ENCODE measurements at regions not wholly inside any gene's neighbourhood (a gene's known extent, or its start where the extent isn't known, plus 50 kb on each side); places are given as distances from the start of the nearest gene placed in this dataset.
"Not testable (repeated sequence)": the region's sequence is repeated elsewhere in the genome, so short reads cannot be mapped to it uniquely, and the experiment has no call there.

- not testable (repeated sequence) for H3K4me1 ChIP-seq (replicated peaks in 1 of 2); H3K9me3 ChIP-seq (replicated peaks in 1 of 3); H3K27me3 ChIP-seq; H3K27ac ChIP-seq; H3K36me3 ChIP-seq (replicated peaks in 1 of 2)
- TF ChIP-seq CTCF (IDR thresholded peaks at IDR 0.05), result peak in 4 of 6 experiments; percentile 17 to 89 (median 76)
- 6 to 55% (median 26%) methylated on average over 2 to 52 of the region's 52 CpGs for WGBS, 4 donors
- intact Hi-C loops (cut with DNase I), result loop anchor here in 1 of 2 donors (10.0 kb wide), 1 partner anchor 123 kb away; no protein-coding TSS in a partner anchor
- peak; percentile 19 to 62 (median 46) for DNase-seq
- peak overlapping the region in 2 of 4 donors; percentile 22 to 56 for H3K4me3 ChIP-seq
Observed at GRCh38 chr4:4107411-4108107, 119.2 kb downstream of the OTOP1 start.

DNA sequence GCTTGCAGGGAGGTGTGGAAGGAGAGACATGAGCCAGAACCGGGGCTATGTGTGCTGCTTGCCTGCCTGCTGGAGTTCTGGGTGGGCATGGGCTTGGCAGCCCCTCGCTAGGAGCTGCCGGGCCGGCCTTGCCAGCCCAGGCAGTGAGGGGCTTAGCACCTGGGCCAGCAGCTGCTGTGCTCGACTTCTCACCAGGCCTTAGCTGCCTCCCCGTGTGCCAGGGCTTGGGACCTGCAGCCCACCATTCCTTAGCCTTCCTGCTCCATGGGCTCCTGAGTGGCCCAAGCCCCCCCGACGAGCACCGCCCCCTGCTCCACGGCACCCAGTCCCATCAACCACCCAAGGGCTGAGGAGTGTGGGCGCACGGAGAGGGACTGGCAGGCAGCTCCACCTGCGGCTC, 111.3 kb downstream of the OTOP1 start:
- H3K4me3 ChIP-seq; H3K9me3 ChIP-seq (replicated peaks in 1 of 3); intact Hi-C loops (cut with DNase I); H3K27me3 ChIP-seq; H3K36me3 ChIP-seq (replicated peaks in 1 of 2); H3K27ac ChIP-seq; H3K4me1 ChIP-seq (replicated peaks in 1 of 2); DNase-seq: not testable (repeated sequence)
- WGBS, 4 donors, result 79 to 84% methylated on average over 13 of the region's 13 CpGs; no CpG with 5 or more reads in 2 of the 4 donors

- intact Hi-C loops (cut with DNase I); H3K27me3 ChIP-seq; H3K27ac ChIP-seq; DNase-seq; H3K36me3 ChIP-seq (replicated peaks in 1 of 2); H3K9me3 ChIP-seq (replicated peaks in 1 of 3); H3K4me1 ChIP-seq (replicated peaks in 1 of 2); H3K4me3 ChIP-seq: not testable (repeated sequence)
- WGBS, 4 donors, result 70 to 77% methylated on average over 1 of the region's 1 CpG; no CpG with 5 or more reads in 2 of the 4 donors
Observed at GRCh38 chr4:4116901-4117300, 109.8 kb downstream of the OTOP1 start.

DNA sequence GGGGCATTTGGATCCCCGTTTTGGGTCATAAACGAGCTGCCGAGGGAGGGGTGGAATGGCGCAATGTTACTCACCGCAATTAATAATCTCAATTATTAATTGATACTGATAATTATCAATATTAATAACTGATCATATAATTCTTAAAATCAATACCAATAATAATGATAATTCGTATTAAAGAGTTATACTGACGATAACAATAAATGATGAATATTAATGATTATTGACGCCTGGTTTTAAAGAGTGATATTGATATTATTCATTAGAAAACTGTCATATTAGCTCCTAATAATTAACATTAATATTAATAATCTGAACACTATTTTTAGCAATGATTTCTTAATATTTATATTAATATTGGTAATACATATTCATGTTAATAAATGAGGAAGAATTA, 92.4 kb downstream of the OTOP1 start:
- H3K4me1 ChIP-seq (replicated peaks in 1 of 2); H3K27ac ChIP-seq; H3K27me3 ChIP-seq; H3K9me3 ChIP-seq (replicated peaks in 1 of 3); H3K4me3 ChIP-seq; DNase-seq; H3K36me3 ChIP-seq (replicated peaks in 1 of 2); intact Hi-C loops (cut with DNase I): not testable (repeated sequence)
- WGBS, 4 donors, result 68 to 72% (median 70%) methylated on average over 8 of the region's 8 CpGs

DNA sequence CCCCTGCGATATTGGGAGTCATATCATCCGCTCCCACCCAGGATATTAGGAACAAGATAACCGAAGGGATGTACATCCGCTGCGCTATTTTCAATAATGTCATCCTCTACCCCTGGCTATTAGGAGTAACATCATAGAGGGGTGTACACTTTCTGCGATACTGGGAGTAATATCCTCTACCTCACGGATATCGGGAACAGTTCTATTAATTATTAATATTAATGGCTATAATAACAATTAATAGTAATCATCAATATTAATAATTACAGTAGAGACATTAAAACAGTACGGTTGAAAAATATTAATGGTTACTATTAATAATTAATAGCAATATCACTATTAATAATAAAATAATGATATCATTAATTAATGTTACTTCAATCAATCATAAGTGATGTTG, 90.1 kb downstream of the OTOP1 start:
- 83 to 96% (median 91%) methylated on average over 9 of the region's 9 CpGs for WGBS, 4 donors
- H3K4me1 ChIP-seq (replicated peaks in 1 of 2); H3K27ac ChIP-seq; H3K9me3 ChIP-seq (replicated peaks in 1 of 3); DNase-seq; H3K4me3 ChIP-seq; intact Hi-C loops (cut with DNase I); H3K27me3 ChIP-seq; H3K36me3 ChIP-seq (replicated peaks in 1 of 2): not testable (repeated sequence)

Small RNAs in the stretch of these regions (small RNA-seq; reads per million reads assigned to genes)
- 0 reads per million in 2 donors for gene AC116562.3
